Activated CD8-positive, alpha-beta memory T cell treated with anti-CD3 and anti-CD28 coated beads for 24 hours (primary cell): ENCODE measurements at regions not wholly inside any gene's neighbourhood (a gene's known extent, or its start where the extent isn't known, plus 50 kb on each side); places are given as distances from the start of the nearest gene placed in this dataset.
"Not testable (repeated sequence)": the region's sequence is repeated elsewhere in the genome, so short reads cannot be mapped to it uniquely, and the experiment has no call there.

Experiments
- DNase-seq: peaks from one replicate; pipeline ENCODE4 v3.0.0-alpha.2; 2020

DNA sequence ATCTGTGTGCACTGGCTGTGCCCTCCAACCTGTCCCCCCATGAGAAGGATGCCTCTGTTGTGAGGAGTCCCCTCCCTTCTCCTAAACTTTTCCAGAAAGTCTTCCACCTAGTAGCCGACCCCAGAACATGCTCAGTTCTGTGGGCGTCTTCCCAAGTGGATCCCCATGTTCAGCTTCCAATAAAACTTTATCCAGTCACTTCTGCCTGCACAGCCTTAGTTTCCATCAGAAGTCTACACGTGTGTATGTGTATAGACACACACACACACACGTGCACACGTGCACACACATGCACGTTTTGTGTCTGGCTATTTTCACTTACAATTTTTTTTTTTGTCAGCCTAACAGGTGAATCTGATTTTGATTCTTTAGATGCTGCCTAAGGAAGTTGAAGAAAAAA, 115.1 kb downstream of the RTP5 start:
- no peak for DNase-seq

DNA sequence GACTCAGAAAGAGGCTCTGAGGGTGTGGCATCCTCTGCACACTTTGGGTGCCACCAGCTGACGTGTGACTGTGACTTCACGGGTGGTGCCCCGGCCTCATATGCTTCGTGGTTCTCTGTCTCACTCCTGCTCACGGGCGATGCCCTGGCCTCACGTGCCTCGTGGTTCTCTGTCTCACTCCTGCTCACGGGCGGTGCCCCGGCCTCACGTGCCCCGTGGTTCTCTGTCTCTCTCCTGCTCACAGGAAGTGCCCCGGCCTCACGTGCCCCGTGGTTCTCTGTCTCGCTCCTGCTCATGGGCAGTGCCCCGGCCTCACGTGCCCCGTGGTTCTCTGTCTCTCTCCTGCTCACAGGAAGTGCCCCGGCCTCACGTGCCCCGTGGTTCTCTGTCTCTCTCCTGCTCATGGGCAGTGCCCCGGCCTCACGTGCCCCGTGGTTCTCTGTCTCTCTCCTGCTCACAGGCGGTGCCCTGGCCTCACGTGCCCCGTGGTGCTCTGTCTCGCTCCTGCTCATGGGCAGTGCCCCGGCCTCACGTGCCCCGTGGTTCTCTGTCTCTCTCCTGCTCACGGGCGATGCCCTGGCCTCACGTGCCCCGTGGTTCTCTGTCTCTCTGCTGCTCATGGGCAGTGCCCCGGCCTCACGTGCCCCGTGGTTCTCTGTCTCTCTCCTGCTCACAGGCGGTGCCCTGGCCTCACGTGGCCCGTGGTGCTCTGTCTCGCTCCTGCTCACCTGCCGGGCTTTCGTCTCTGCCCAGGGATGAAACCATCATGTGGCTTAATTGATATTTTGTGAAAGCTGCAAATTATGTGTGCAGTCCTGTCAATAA, 115.8 kb downstream of the RTP5 start:
- DNase-seq, result peak; percentile 56

- DNase-seq, result no peak
These were observed 116.4 kb downstream of the RTP5 start for GRCh38 chr2:241985986-241986329.

DNA sequence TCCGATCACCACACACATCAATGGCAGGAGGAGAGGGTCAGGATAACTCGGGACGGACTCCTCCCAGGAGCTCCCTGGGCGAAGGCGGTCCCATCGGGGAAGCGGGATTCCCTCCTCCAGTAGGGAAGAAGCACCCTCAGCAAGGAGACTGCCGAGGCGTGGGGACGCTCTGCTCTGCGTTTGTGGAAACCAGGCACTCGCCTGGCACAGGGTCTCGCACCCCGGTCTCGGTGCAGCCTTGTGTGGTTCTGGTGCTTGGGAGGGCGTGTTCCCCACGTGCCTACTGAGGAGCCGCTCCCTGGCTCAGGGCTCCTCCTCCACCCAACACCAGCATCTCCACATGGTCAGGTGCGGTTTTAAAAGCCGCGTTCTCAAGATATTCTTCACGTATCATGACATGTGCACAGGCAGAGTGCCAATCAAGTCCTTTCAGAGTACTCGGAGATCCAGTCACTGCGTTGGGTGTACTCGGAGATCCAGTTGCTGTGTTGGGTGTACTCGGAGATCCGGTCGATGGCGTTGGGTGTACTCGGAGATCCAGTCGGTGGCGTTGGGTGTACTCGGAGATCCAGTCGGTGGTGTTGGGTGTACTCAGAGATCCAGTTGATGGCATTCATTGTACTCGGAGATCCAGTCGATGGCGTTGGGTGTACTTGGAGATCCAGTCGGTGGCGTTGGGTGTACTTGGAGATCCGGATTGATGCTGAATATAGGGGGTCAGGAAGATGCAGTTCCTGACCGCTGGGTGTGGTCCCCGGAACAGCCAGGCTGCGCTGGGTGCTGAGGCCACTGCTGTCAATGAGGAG, 117.5 kb downstream of the RTP5 start:
- DNase-seq, result no peak

DNA sequence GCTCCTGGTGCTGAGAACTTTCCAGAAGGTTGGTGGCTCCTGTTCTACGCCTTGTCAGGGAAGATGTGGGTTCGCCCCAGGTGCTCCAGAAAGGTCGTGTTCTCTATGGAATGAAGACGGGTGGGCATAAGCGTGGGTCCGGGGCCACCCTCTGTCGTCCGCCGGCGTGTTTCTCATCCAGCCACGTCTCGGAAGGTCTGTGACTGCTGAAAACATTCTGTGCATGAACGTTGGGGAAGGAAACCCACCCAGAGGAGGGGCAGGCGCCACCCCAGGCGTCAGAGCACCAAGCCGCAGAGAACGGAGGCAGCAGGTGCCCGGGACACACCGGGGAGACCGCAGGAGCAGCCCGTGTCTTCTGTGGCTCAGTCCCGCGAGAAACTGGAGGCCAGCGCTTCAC, 118.2 kb downstream of the RTP5 start:
- DNase-seq, result no peak

GRCh38 chr2:241988146-241988545, 118.6 kb downstream of the RTP5 start:
- DNase-seq, result no peak

- no peak for DNase-seq
These were observed 119.5 kb downstream of the RTP5 start for GRCh38 chr2:241989074-241989473.

DNA sequence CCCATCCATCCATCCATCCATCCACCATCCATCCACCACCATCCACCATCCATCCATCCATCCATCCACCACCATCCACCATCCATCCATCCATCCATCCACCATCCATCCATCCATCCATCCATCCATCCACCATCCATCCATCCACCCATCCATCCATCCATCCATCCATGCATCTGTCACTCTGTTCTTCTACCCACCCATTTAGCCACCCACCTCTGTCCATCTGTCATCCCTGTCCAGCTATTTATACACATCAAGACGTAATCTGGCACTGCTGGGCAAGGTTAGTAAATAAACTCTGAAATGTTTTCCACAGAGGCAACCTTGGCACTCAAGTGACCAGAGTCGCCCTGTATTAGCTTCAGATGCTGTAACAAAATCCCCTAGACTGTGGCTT, 120.9 kb downstream of the RTP5 start:
- no peak for DNase-seq

- no peak for DNase-seq
These were observed 121.8 kb downstream of the RTP5 start for GRCh38 chr2:241991299-241991698.

DNA sequence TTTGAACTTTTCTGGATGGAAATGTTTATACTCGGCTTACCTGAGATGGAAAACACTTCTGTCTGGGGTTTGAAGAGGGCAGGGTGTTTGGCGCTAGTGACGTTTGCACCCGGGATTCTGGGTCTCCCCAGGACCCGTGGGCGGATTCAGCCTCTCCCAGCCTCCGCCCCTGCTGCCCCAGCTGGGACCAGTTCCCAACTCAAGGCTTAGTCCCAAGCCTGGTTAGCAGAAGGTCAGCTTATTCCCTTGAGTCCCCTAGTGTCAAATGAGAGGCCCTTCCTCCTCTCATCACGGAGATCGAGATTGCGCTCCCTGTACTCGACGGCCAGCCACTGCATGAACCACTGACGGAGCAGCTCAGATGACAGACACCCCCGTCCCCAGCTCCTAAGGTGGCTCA, 123.2 kb downstream of the RTP5 start:
- DNase-seq, result no peak

DNA sequence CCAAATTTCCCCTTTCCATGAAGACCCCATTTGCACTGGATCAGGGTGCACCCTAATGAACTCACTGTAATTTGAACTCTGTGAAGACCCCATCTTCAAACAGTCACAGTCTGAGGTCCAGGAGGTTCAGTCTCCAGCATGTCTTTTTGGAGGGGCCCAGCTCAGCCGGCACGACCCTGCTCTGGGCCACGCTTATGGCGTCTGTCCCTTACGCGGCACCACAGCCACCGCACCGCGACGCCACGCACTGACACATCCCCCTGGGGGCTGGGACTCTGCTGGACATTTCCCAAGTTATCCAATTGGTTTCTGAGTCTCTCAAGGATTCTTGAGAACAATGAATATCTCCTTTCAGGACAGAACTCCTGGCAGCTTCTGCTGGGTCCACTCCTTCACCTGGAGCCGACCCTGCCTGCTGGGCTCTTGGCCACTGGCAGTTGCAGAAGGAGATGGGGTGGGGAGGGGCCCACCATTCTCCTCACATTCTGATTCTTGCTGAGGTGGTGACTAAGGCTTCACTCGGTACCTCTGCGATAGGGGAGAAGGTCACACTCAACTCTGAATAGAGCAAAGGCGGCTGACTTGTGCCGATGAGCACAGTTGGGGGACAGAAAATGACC, 124.0 kb downstream of the RTP5 start:
- DNase-seq, result no peak

DNA sequence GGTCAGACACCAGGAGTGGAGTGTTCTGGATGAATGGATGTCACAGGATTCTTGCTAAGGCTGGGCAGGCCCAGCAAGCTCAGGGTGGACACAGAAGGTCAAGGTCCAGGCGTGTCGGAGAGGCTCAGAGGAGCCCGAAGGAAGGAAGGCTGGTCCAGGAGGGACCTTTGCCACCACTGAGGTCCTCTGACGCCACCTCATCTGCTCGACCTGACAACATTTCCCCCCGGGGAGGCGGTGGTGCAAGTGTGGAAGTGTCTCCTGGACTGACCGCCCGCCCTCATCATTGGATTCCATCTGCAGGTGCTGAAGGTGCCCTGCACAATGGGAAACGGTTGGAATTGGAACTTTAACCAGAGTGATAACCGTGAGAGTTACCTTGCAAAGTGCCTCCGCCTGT, 124.6 kb downstream of the RTP5 start:
- DNase-seq, result no peak

DNA sequence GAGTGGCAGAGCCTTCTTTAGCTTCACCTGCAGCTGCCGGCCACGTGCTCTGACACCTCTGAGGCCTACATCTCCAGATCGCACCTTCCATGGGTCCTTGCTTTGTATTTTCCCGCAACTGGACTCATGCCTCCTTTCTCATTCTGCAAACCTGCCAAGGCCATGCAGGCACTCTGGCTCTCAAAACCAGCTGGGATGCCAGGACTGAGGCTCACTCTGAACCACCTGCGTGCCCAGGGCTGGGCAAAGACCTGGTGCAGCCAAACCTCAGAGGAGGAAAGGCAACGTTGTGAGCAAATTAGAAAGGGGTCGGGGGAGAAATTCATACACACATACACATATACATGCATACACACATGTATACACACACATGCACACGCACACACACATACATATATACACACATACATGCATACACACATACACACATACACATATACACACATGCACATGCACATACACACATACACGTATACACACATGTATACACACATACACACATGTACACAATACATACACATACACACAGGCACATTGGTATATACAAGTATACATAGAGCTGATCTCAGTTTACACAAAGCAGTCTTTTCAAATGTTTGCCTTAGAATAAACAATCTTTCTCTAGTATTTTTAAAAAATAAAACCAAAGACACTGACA, 125.2 kb downstream of the RTP5 start:
- no peak for DNase-seq

DNA sequence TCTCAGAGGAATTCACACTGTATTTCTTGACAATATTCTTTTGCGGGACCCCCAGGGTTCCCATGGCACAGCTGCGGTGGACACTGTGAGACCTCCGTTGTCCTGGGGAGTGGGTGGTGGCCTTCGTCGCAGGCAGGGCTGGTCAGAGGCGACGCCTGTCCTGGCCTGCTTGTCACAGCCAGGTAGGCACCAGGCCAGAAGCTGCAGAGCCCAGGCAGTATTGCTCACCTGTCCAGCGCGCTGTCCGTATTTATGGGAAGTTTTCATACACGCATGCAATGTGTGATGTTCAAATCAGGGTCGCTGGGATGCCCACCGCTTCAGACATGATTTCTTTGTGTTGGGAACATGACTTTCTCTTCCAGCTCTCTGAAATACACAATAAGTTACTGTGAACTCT, 126.6 kb downstream of the RTP5 start:
- no peak for DNase-seq

GRCh38 chr2:241997017-241997416, 127.5 kb downstream of the RTP5 start:
- DNase-seq, result no peak

- DNase-seq, result peak; percentile 50
These were observed 129.7 kb downstream of the RTP5 start for GRCh38 chr2:241999184-241999583.

DNA sequence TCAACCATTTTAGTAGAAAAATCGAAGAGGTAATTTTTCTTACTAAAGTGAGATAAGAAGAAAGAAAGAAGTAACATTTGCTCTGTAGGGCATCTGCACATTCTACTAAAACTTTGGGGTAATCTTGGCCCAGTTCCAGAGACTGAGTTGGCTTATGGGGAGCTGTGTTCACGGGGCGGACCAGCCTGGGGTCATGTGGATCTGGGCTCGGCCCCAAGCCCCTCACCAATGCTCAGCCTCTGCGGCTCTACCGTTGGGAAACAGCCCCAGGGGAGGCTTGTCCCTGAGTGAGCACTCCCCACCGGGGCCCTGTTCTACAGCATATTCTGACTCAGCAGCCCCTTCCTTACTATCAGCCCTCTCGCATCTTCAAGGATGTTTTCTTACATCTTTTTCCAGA, 132.3 kb downstream of the RTP5 start:
- DNase-seq, result no peak

GRCh38 chr2:242002944-242003343, 133.4 kb downstream of the RTP5 start:
- no peak for DNase-seq

DNA sequence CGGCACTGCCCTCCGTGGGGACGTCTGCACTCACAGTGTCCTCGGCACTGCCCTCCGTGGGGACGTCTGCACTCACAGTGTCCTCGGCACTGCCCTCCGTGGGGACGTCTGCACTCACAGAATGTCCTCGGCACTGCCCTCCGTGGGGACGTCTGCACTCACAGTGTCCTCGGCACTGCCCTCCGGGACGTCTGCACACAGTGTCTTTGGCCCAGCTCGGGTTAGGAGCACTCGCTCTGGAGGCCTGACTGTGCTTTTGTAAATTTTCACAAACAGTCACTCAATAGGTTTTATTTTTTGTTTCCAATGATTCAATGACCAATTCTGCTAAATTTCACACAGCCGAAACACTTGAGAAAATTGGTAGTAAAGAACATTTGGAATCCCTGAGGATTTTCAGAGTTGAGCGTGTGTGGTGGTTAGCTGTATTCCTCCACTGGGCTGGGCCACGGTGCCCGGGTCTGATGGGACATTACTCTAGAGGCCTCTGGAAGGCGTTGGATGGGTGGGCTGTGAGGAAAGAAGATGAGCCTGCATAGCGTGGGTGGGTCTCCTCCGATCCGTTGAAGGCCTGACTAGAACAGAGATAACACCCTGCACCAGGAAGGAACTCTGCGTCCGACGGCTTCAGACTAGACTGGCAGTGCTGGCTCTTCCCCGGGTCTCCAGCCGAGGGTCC, 134.8 kb downstream of the RTP5 start:
- no peak for DNase-seq

DNA sequence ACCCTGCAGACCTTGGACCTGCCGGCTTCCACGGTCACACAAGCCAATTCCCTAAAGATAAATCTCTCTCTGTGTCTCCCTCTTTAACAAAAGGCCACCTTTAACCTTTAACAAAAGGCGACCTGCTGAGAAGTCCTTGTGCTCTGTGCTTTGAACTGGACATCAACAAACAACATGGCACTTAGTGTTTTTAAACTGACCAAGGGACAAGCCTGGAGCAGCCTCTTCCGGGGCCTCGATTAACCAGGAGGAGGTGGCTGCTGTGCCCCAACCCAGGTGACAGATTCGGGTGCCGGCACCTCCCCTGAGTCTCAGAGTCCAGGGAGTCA, 135.3 kb downstream of the RTP5 start:
- DNase-seq, result no peak

DNA sequence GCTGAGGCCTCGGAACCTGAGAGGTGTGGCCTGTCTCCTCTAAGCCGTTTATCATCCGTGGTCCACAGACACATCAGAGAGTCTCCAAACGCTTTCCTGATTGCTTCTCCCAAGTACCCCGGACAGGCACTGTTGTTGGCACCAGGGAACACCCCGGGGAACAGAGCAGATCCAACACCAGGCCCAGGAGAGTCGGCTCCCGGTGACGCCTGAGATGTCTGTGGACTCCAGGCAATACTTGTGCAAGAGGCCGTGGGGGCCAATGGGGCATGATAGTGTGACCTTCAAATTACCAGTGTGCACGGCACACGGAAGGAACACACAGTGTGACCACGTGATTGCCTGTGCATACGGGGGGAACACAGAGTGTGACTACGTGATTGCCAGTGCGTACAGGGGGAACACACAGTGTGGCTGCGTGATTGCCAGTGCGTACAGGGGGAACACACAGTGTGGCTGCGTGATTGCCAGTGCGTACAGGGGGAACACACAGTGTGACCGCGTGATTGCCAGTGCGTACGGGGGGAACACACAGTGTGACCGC, 136.6 kb downstream of the RTP5 start:
- DNase-seq, result not testable (repeated sequence)

- not testable (repeated sequence) for DNase-seq
These were observed 139.4 kb downstream of the RTP5 start for GRCh38 chr2:242008908-242009307.

GRCh38 chr2:242009846-242010245, 140.3 kb downstream of the RTP5 start:
- DNase-seq, result not testable (repeated sequence)
